Smooth muscle cell (in vitro differentiated cells): ENCODE measurements at regions not wholly inside any gene's neighbourhood (a gene's known extent, or its start where the extent isn't known, plus 50 kb on each side); places are given as distances from the start of the nearest gene placed in this dataset.
"Not testable (repeated sequence)": the region's sequence is repeated elsewhere in the genome, so short reads cannot be mapped to it uniquely, and the experiment has no call there.

Experiments
- DNase-seq: peaks from one replicate; lab custom pipeline; 2025; ENCODE audit not compliant: unreplicated experiment; lab: John Stamatoyannopoulos, UW
- H2AFZ ChIP-seq: fragments of 200-600 bp; sonication (generic); 2 replicates; pipeline ENCODE4 v1.6.0; 2016; ENCODE audit warnings: antibody characterized with exemption, low read depth, mild to moderate bottlenecking
- H3F3A ChIP-seq: fragments of 200-600 bp; sonication (generic); 2 replicates; pipeline ENCODE4 v1.6.0; 2017; ENCODE audit warnings: antibody characterized with exemption, low read depth
- H3K27ac ChIP-seq: fragments of 200-600 bp; sonication (generic); 2 replicates; pipeline ENCODE4 v1.5.1; 2016; ENCODE audit warnings: low read depth, mild to moderate bottlenecking
- H3K27me3 ChIP-seq: fragments of 200-600 bp; sonication (generic); 2 replicates; pipeline ENCODE4 v1.6.1; 2016; ENCODE audit warnings: low read depth, mild to moderate bottlenecking
- H3K36me3 ChIP-seq: fragments of 200-600 bp; sonication (generic); 2 replicates; pipeline ENCODE4 v1.5.1; 2016; ENCODE audit warnings: low read depth
- H3K4me1 ChIP-seq: fragments of 200-600 bp; sonication (generic); 2 replicates; pipeline ENCODE4 v1.5.1; 2016; ENCODE audit warnings: low read depth
- H3K4me2 ChIP-seq: fragments of 200-600 bp; sonication (generic); 2 replicates; pipeline ENCODE4 v1.6.0; 2016; ENCODE audit warnings: mild to moderate bottlenecking
- H3K4me3 ChIP-seq: fragments of 200-600 bp; sonication (generic); 2 replicates; pipeline ENCODE4 v1.5.1; 2016; ENCODE audit warnings: mild to moderate bottlenecking
- H3K79me2 ChIP-seq: fragments of 200-600 bp; sonication (generic); 2 replicates; pipeline ENCODE4 v1.6.0; 2016; ENCODE audit warnings: low read depth, mild to moderate bottlenecking
- H3K9ac ChIP-seq: fragments of 200-600 bp; sonication (generic); 2 replicates; pipeline ENCODE4 v1.6.0; 2016; ENCODE audit warnings: low read depth
- H3K9me3 ChIP-seq: fragments of 200-600 bp; sonication (generic); replicated peaks from 2 replicates; pipeline ENCODE4 v1.5.1; 2016; ENCODE audit warnings: low read depth
- H4K20me1 ChIP-seq: fragments of 200-600 bp; sonication (generic); 2 replicates; pipeline ENCODE4 v1.6.0; 2016; ENCODE audit warnings: low read depth
- CTCF ChIP-seq: fragments of 200-600 bp; sonication (generic); IDR thresholded peaks from 2 replicates; pipeline ENCODE4 v1.5.1; 2017; ENCODE audit warnings: borderline replicate concordance, mild to moderate bottlenecking, antibody characterized with exemption; ENCODE audit not compliant: insufficient read depth, poor library complexity, severe bottlenecking
- WGBS: methylation state at CpG from one replicate; pipeline ENCODE4 v1.1.7; 2016; ENCODE audit warnings: low lambda C conversion rate; 5-methylcytosine and 5-hydroxymethylcytosine counted together

- peak overlapping the region; percentile 14 for H3K4me2 ChIP-seq
- H3K9ac ChIP-seq, result no peak overlapping the region
- DNase-seq, result no peak
- H3K4me1 ChIP-seq, result no peaks in the 10 kb centered on the region
- WGBS, result 51% methylated on average over 7 of the region's 7 CpGs
- no peaks in the 10 kb centered on the region for H3K27me3 ChIP-seq
- TF ChIP-seq CTCF, result no peak
- no peak overlapping the region for H3K27ac ChIP-seq
- H3F3A ChIP-seq, result no peaks in the 10 kb centered on the region
- H3K36me3 ChIP-seq, result no peaks in the 10 kb centered on the region
- no peaks in the 10 kb centered on the region for H3K79me2 ChIP-seq
- no peaks in the 10 kb centered on the region for H4K20me1 ChIP-seq
- no peak overlapping the region for H3K4me3 ChIP-seq
- H3K9me3 ChIP-seq, result no peaks in the 10 kb centered on the region
- H2AFZ ChIP-seq, result no peak overlapping the region
Measured at GRCh38 chr7:46909601-46910051, 672.3 kb downstream of the TNS3 start.

- Histone ChIP-seq H2AFZ (no peak overlapping the region), H3K4me2 (peak overlapping the region; percentile 14), H3K4me1 (no peaks in the 10 kb centered on the region), H3K4me3 (no peak overlapping the region), H3F3A (no peaks in the 10 kb centered on the region), H3K27me3 (no peaks in the 10 kb centered on the region), H3K36me3 (no peaks in the 10 kb centered on the region), H3K9me3 (no peaks in the 10 kb centered on the region), H4K20me1 (no peaks in the 10 kb centered on the region), H3K79me2 (no peaks in the 10 kb centered on the region), H3K9ac (no peak overlapping the region), H3K27ac (no peak overlapping the region)
- no peak for DNase-seq
- 13% methylated on average over 1 of the region's 1 CpG for WGBS
- no peak for TF ChIP-seq CTCF
Measured at GRCh38 chr7:46908770-46909169, 673.1 kb downstream of the TNS3 start.

- H3K9ac ChIP-seq, H3K27me3 ChIP-seq, H3K36me3 ChIP-seq, H2AFZ ChIP-seq, H3K9me3 ChIP-seq, H3K4me2 ChIP-seq, H3K4me1 ChIP-seq, H3K4me3 ChIP-seq, DNase-seq, H4K20me1 ChIP-seq, H3K27ac ChIP-seq, H3K79me2 ChIP-seq, H3F3A ChIP-seq: not testable (repeated sequence)
- 100% methylated on average over 1 of the region's 1 CpG for WGBS
Measured at GRCh38 chr7:46904523-46904922, 677.4 kb downstream of the TNS3 start.

- Histone ChIP-seq H4K20me1 (no peaks in the 10 kb centered on the region), H3K36me3 (no peaks in the 10 kb centered on the region), H3K27me3 (no peaks in the 10 kb centered on the region), H2AFZ (no peak overlapping the region), H3K79me2 (no peaks in the 10 kb centered on the region), H3K4me3 (no peak overlapping the region), H3F3A (no peaks in the 10 kb centered on the region), H3K9me3 (no peaks in the 10 kb centered on the region), H3K4me1 (no peaks in the 10 kb centered on the region), H3K9ac (no peak overlapping the region), H3K4me2 (no peak overlapping the region), H3K27ac (no peak overlapping the region)
- DNase-seq, result no peak
- 40% methylated on average over 2 of the region's 2 CpGs for WGBS
- no peak for TF ChIP-seq CTCF
Measured at GRCh38 chr7:46902463-46902862, 679.4 kb downstream of the TNS3 start.
